BLaER1 (cell line): ENCODE measurements at regions not wholly inside any gene's neighbourhood (a gene's known extent, or its start where the extent isn't known, plus 50 kb on each side); places are given as distances from the start of the nearest gene placed in this dataset.
"Not testable (repeated sequence)": the region's sequence is repeated elsewhere in the genome, so short reads cannot be mapped to it uniquely, and the experiment has no call there.

Experiments used
- H3K27ac ChIP-seq: shearing (Covaris generic); formaldehyde crosslinking; 2 replicates; pipeline ENCODE4 v1.8.1; 2022
- H3K27me3 ChIP-seq: shearing (Covaris generic); formaldehyde crosslinking; 2 replicates; pipeline ENCODE4 v1.8.1; 2022
- H3K36me3 ChIP-seq: shearing (Covaris generic); formaldehyde crosslinking; 2 replicates; pipeline ENCODE4 v1.8.1; 2022
- H3K4me1 ChIP-seq: shearing (Covaris generic); formaldehyde crosslinking; 2 replicates; pipeline ENCODE4 v1.8.1; 2022
- H3K4me2 ChIP-seq: shearing (Covaris generic); formaldehyde crosslinking; 2 replicates; pipeline ENCODE4 v1.8.1; 2022
- H3K4me3 ChIP-seq: shearing (Covaris generic); formaldehyde crosslinking; 2 replicates; pipeline ENCODE4 v1.8.1; 2022
- H3K9ac ChIP-seq: shearing (Covaris generic); formaldehyde crosslinking; 2 replicates; pipeline ENCODE4 v1.8.1; 2022
- H3K9me3 ChIP-seq: shearing (Covaris generic); formaldehyde crosslinking; 2 replicates; pipeline ENCODE4 v1.8.1; 2022
- H4K20me1 ChIP-seq: shearing (Covaris generic); formaldehyde crosslinking; 2 replicates; pipeline ENCODE4 v1.8.1; 2022
- Cebpa-rat ChIP-seq: shearing (Covaris generic); IDR thresholded peaks from 2 replicates; pipeline ENCODE4 v1.8.1; 2022

DNA sequence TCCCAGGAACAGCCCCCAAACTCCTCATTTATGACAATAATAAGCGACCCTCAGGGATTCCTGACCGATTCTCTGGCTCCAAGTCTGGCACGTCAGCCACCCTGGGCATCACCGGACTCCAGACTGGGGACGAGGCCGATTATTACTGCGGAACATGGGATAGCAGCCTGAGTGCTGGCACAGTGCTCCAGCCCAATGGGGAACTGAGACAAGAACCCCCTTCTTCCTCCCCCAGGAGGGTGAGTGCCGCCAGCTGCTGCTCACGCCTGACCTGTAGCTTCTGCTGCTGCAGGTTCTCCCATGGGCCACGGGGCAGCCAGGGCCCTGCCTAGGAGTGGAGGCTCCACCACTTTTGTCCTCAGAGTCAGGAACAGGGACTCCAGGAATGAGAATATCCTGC, 78.2 kb downstream of the VPREB1 start:
- Histone ChIP-seq H3K9ac (no peak overlapping the region), H4K20me1 (peaks cover 16% of the 10 kb centered on the region), H3K9me3 (no peaks in the 10 kb centered on the region), H3K27ac (peak overlapping the region; percentile 26; the same call in 1 of the 2 replicates), H3K4me2 (peak overlapping the region; percentile 55), H3K27me3 (no peaks in the 10 kb centered on the region), H3K4me3 (no peak overlapping the region), H3K36me3 (peaks cover 41% of the 10 kb centered on the region), H3K4me1 (peaks cover 61% of the 10 kb centered on the region)
- no peak for TF ChIP-seq Cebpa-rat

GRCh38 chr22:22327723-22328122, 83.1 kb downstream of the VPREB1 start:
- TF ChIP-seq Cebpa-rat = no peak
- peak overlapping the region; percentile 70 for H3K4me2 ChIP-seq
- H4K20me1 ChIP-seq = no peaks in the 10 kb centered on the region
- H3K4me1 ChIP-seq = peaks cover 47% of the 10 kb centered on the region
- H3K36me3 ChIP-seq = no peaks in the 10 kb centered on the region
- peaks cover 20% of the 10 kb centered on the region for H3K9me3 ChIP-seq
- no peaks in the 10 kb centered on the region for H3K27me3 ChIP-seq
- no peak overlapping the region for H3K9ac ChIP-seq
- no peak overlapping the region for H3K27ac ChIP-seq
- no peak overlapping the region for H3K4me3 ChIP-seq

DNA sequence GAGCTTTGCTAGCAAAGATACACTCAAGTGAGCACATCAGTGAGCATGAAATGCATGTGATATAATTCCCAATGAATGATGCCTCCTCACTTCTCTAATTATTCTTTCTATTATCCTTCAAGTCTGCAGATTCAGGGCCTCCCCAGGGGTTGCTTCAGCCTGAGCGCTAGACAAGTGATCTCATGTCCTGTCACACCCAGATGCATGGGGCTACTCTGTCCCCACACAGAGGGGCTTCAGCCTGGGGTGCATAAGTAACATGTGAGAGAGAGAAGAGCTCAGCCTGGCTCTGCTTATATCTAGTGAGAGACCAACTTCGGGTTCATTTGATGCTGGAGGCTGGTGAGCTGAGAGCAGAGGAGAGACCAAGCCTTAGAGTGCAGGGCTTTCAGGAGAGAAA, 85.2 kb downstream of the VPREB1 start:
- Histone ChIP-seq H3K4me2 (peak overlapping the region; percentile 70; the same call in 1 of the 2 replicates), H3K27me3 (no peaks in the 10 kb centered on the region), H3K27ac (no peak overlapping the region)

DNA sequence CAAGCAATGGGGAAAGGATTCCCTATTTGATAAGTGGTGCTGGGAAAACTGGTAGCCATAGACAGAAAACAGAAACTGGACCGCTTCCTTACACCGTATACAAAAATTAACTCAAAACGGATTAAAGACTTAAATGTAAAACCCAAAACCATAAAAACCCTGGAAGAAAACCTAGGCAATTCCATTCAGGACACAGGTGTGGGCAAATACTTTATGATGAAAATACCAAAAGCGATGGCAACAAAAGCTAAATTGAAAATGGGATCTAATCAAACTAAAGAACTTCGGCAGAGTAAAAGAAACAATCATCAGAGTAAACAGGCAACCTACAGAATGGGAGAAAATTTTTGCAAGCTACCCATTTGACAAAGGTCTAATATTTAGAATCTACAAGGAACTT, 91.1 kb downstream of the VPREB1 start:
- not testable (repeated sequence) for H3K4me1 ChIP-seq, H3K4me2 ChIP-seq, H3K4me3 ChIP-seq, H3K36me3 ChIP-seq, H3K9ac ChIP-seq, H4K20me1 ChIP-seq, H3K27ac ChIP-seq, H3K27me3 ChIP-seq
- peaks cover 31% of the 10 kb centered on the region for H3K9me3 ChIP-seq

More for the DNA sequence above, 85.2 kb downstream of the VPREB1 start:
- H3K9ac ChIP-seq = no peak overlapping the region
- TF ChIP-seq Cebpa-rat = no peak
- no peaks in the 10 kb centered on the region for H4K20me1 ChIP-seq
- peaks cover 39% of the 10 kb centered on the region for H3K4me1 ChIP-seq
- no peak overlapping the region for H3K4me3 ChIP-seq
- H3K36me3 ChIP-seq = no peaks in the 10 kb centered on the region
- H3K9me3 ChIP-seq = peaks cover 20% of the 10 kb centered on the region

DNA sequence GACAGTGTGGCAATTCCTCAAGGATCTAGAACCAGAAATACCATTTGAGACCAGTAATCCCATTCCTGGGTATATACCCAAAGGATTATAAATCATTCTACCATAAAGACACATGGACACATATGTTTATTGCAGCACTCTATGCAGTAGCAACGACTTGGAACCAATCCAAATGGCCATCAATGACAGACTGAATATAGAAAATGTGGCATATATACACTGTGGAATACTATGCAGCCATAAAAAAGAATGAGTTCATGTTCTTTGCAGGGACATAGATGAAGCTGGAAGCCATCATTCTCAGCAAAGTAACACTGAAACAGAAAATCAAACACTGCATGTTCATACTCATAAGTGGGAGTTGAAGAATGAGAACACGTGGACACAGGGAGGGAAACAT, 91.7 kb downstream of the VPREB1 start:
- not testable (repeated sequence) for H3K27ac ChIP-seq, H3K4me2 ChIP-seq, H4K20me1 ChIP-seq, H3K36me3 ChIP-seq, H3K27me3 ChIP-seq, H3K4me1 ChIP-seq, H3K4me3 ChIP-seq, H3K9ac ChIP-seq
- H3K9me3 ChIP-seq = peaks cover 25% of the 10 kb centered on the region

DNA sequence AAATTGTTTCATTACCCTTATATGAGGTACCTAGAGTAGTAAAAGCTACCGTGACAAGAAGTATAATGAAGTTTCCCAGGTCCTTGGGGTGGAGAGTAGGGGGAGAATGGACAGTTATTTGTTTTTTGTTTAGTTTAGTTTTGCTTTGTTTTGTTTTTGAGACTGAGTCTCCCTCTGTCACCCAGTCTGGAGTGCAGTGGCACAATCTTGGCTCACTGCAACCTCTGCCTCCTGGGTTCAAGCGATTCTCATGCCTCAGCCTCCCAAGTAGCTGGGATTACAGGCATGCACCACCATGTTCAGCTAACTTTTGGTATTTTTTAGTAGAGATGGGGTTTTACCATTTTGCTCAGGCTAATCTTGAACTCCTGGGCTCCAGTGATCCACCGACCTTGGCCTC, 94.2 kb downstream of the VPREB1 start:
- not testable (repeated sequence) for H3K4me3 ChIP-seq, H3K9ac ChIP-seq, H3K4me2 ChIP-seq, H3K27ac ChIP-seq, H4K20me1 ChIP-seq, H3K27me3 ChIP-seq, H3K36me3 ChIP-seq
- peaks cover 12% of the 10 kb centered on the region; the same call in 1 of the 2 replicates for H3K9me3 ChIP-seq
- peaks cover 10% of the 10 kb centered on the region for H3K4me1 ChIP-seq

GRCh38 chr22:22341736-22342135, 97.2 kb downstream of the VPREB1 start:
- 0 out of 2 replicates have a peak, but pooled peaks cover 8% of the 10 kb centered on the region for H3K27me3 ChIP-seq

GRCh38 chr22:22342697-22343580, 98.4 kb downstream of the VPREB1 start:
- Histone ChIP-seq H3K4me3 (no peak overlapping the region), H4K20me1 (no peaks in the 10 kb centered on the region), H3K9ac (no peak overlapping the region), H3K4me1 (peaks cover 52% of the 10 kb centered on the region), H3K27me3 (0 out of 2 replicates have a peak, but pooled peaks cover 14% of the 10 kb centered on the region), H3K36me3 (no peaks in the 10 kb centered on the region), H3K4me2 (peak overlapping the region; percentile 58), H3K27ac (no peak overlapping the region), H3K9me3 (0 out of 2 replicates have a peak, but pooled peaks cover under 1% of the 10 kb centered on the region)
- TF ChIP-seq Cebpa-rat = no peak

More at GRCh38 chr22:22341736-22342135, 97.2 kb downstream of the VPREB1 start:
- H3K4me2 ChIP-seq = no peak overlapping the region
- TF ChIP-seq Cebpa-rat = no peak
- H3K4me3 ChIP-seq = no peak overlapping the region
- H3K36me3 ChIP-seq = no peaks in the 10 kb centered on the region
- H3K9me3 ChIP-seq = 0 out of 2 replicates have a peak, but pooled peaks cover 5% of the 10 kb centered on the region
- no peak overlapping the region for H3K27ac ChIP-seq
- peaks cover 40% of the 10 kb centered on the region for H3K4me1 ChIP-seq
- no peak overlapping the region for H3K9ac ChIP-seq
- H4K20me1 ChIP-seq = no peaks in the 10 kb centered on the region

DNA sequence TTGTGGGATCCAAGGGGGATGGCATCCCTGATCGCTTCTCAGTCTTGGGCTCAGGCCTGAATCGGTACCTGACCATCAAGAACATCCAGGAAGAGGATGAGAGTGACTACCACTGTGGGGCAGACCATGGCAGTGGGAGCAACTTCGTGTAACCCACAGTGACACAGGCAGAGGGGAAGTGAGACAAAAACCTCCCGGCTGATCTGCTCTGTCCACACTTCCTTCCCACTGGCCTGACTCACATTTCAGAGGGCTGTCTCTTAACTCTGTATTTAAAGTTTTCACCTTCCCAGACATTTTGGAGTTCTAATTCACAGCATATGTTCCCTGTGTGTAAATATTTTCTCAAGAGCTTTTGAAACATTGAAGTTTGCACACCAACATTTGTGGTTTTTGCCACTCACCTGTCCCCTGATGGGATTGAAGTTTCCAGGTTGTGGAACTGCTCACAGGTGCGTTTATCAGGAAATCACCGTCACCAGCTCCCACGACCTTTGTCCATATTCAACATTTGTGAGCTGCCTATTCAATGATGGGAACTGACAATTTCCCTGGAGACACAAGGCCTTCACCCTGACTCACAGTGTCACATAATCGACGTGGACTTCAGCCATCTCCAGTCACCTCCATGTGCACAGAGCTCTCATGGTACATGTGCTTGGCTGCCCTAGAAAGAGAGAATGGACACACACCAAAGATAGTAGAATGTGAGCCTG, 99.2 kb downstream of the VPREB1 start:
- TF ChIP-seq Cebpa-rat = no peak
- Histone ChIP-seq H3K36me3 (no peaks in the 10 kb centered on the region), H4K20me1 (no peaks in the 10 kb centered on the region), H3K27ac (no peak overlapping the region), H3K4me3 (no peak overlapping the region), H3K4me1 (peaks cover 60% of the 10 kb centered on the region), H3K9ac (no peak overlapping the region), H3K9me3 (no peaks in the 10 kb centered on the region), H3K4me2 (peak overlapping the region; percentile 58), H3K27me3 (0 out of 2 replicates have a peak, but pooled peaks cover 14% of the 10 kb centered on the region)

DNA sequence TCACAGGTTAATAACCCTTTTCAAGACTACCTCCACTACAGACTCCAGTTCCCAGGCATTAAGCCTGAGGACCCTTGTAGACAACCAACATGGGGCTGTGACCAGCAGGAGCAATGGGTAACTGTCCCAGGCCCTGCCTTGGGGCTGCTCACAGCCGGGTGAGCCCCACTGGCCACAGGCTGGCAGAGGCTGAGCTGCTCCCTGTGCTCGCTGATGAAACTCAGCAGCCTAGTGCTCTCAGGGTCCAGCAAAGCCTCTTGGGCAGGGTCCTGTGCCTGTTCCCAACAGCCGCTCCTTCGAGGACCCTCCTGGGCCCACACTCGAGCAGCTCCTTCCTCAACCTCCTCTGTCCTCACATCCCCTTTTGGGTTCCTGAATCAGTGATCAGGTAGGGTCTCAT, 99.8 kb downstream of the VPREB1 start:
- H3K4me2 ChIP-seq = peak overlapping the region; percentile 58
- H3K9ac ChIP-seq = no peak overlapping the region

More for the DNA sequence above, 99.8 kb downstream of the VPREB1 start:
- Histone ChIP-seq H3K9me3 (no peaks in the 10 kb centered on the region), H3K27me3 (0 out of 2 replicates have a peak, but pooled peaks cover 14% of the 10 kb centered on the region), H3K4me3 (no peak overlapping the region), H3K27ac (no peak overlapping the region), H4K20me1 (no peaks in the 10 kb centered on the region), H3K36me3 (no peaks in the 10 kb centered on the region), H3K4me1 (peaks cover 63% of the 10 kb centered on the region)
- TF ChIP-seq Cebpa-rat = no peak
